ENCODE measurements at regions not wholly inside any gene's neighbourhood (a gene's known extent, or its start where the extent isn't known, plus 50 kb on each side); places are given as distances from the start of the nearest gene placed in this dataset.

- DNase-seq (ENCODE audit: low read depth): no peak
Measured at GRCh38 chr14:75370416-75371205, 57.2 kb upstream of the JDP2 start.

- no peak for DNase-seq (ENCODE audit: low read depth)
Measured at GRCh38 chr14:75371297-75371696, 56.5 kb upstream of the JDP2 start.

- DNase-seq (ENCODE audit: low read depth): no peak
Measured at GRCh38 chr14:75372260-75372659, 55.6 kb upstream of the JDP2 start.

GRCh38 chr14:75373133-75373532, 54.7 kb upstream of the JDP2 start:
- DNase-seq (ENCODE audit: low read depth): no peak

- DNase-seq (ENCODE audit: low read depth): no peak
Measured at GRCh38 chr14:75373616-75374015, 54.2 kb upstream of the JDP2 start.

GRCh38 chr14:75374911-75375310, 52.9 kb upstream of the JDP2 start:
- DNase-seq (ENCODE audit: low read depth): no peak

- DNase-seq (ENCODE audit: low read depth): no peak
Measured at GRCh38 chr14:75375983-75376382, 51.8 kb upstream of the JDP2 start.

All from stimulated activated CD8-positive, alpha-beta memory T cell treated with anti-CD3 and anti-CD28 coated beads, Interleukin-7, amount 100 ng/mL, for 24 hours (primary cell).